ENCODE measurements at regions not wholly inside any gene's neighbourhood (a gene's known extent, or its start where the extent isn't known, plus 50 kb on each side); places are given as distances from the start of the nearest gene placed in this dataset.

DNA sequence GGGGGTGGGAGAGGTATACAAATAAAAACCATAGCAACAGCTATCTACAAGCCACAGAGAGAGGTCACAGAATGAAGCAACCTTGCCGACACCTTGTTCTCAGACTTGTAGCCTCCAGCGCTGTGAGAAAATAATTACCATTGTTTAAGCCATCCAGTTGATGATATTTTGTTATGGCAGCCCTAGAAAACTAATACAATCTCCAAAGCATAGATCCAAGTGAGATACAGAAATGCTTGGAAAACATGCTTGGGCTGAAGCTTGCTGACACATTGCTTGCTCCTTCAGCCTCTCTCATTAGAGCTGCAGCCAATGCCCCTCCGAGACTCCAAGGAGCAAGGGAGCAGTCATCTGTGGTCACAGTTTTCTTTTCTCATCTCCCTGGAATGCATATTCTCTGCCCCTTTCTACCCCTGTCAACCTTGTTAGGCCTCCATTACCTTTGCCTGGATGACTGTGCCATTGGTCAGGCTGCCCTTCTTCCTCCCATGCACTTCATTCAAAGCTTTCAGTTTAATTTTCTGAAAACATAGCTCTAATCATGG is 401.4 kb upstream of the KLF4 start:
- Histone ChIP-seq H3K27ac (ENCODE audit: low read length) (no peak overlapping the region), H3K4me2 (ENCODE audit: low read length) (no peak overlapping the region), H3K4me3 (ENCODE audit: low read length) (no peak overlapping the region), H3K36me3 (replicated peaks; ENCODE audit: low read depth, low read length) (no peaks in the 10 kb centered on the region), H3K4me1 (ENCODE audit: low read length) (no peaks in the 10 kb centered on the region), H3K9ac (ENCODE audit: low read length) (no peak overlapping the region), H3K27me3 (ENCODE audit: low read depth, low read length) (no peaks in the 10 kb centered on the region), H3K9me3 (ENCODE audit: insufficient read depth, low read length) (no peaks in the 10 kb centered on the region), H3K79me2 (ENCODE audit: low read length) (no peaks in the 10 kb centered on the region), H2AFZ (ENCODE audit: low read depth, low read length) (no peak overlapping the region), H4K20me1 (ENCODE audit: insufficient read depth, low read length) (no peaks in the 10 kb centered on the region)
- no peak for TF ChIP-seq EZH2phosphoT487 (IDR thresholded peaks at IDR 0.05; ENCODE audit: low read depth)
- TF ChIP-seq, protein P1, sequence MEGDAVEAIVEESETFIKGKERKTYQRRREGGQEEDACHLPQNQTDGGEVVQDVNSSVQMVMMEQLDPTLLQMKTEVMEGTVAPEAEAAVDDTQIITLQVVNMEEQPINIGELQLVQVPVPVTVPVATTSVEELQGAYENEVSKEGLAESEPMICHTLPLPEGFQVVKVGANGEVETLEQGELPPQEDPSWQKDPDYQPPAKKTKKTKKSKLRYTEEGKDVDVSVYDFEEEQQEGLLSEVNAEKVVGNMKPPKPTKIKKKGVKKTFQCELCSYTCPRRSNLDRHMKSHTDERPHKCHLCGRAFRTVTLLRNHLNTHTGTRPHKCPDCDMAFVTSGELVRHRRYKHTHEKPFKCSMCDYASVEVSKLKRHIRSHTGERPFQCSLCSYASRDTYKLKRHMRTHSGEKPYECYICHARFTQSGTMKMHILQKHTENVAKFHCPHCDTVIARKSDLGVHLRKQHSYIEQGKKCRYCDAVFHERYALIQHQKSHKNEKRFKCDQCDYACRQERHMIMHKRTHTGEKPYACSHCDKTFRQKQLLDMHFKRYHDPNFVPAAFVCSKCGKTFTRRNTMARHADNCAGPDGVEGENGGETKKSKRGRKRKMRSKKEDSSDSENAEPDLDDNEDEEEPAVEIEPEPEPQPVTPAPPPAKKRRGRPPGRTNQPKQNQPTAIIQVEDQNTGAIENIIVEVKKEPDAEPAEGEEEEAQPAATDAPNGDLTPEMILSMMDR (IDR thresholded peaks at IDR 0.05; ENCODE audit: low read depth, low read length), result no peak

DNA sequence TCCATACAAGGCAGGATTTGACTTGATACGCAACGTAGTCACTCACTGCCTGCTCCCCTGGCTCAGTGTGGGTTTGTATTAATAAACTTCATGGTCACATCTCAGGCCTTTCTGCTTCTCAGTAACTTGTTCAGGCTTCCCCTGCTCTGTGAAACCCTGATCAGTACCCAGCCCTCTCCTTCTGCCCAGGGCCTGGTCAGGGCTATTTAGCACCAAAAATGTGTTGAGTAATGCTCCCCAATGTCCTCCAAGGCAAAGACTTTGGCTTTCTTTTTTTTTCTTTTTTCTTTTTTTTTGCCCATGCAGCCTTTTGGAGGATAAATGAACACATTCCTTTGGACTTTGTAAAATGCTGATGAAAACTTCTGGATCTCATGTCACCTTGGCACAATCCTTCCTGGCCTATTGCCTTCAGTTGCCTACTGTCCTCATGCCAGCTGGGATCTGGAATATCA is 399.2 kb upstream of the KLF4 start:
- H2AFZ ChIP-seq (ENCODE audit: low read depth, low read length), result no peak overlapping the region
- no peak overlapping the region for H3K27ac ChIP-seq (ENCODE audit: low read length)
- H3K9me3 ChIP-seq (ENCODE audit: insufficient read depth, low read length), result no peaks in the 10 kb centered on the region
- no peaks in the 10 kb centered on the region for H3K79me2 ChIP-seq (ENCODE audit: low read length)
- H3K9ac ChIP-seq (ENCODE audit: low read length), result no peak overlapping the region
- H3K4me1 ChIP-seq (ENCODE audit: low read length), result peaks cover 7% of the 10 kb centered on the region
- no peaks in the 10 kb centered on the region for H4K20me1 ChIP-seq (ENCODE audit: insufficient read depth, low read length)
- no peaks in the 10 kb centered on the region for H3K27me3 ChIP-seq (ENCODE audit: low read depth, low read length)
- H3K36me3 ChIP-seq (replicated peaks; ENCODE audit: low read depth, low read length), result no peaks in the 10 kb centered on the region
- no peak overlapping the region for H3K4me2 ChIP-seq (ENCODE audit: low read length)
- TF ChIP-seq, protein P1 (IDR thresholded peaks at IDR 0.05; ENCODE audit: low read depth, low read length), result no peak
- no peak for TF ChIP-seq EZH2phosphoT487 (IDR thresholded peaks at IDR 0.05; ENCODE audit: low read depth)
- no peak overlapping the region for H3K4me3 ChIP-seq (ENCODE audit: low read length)

DNA sequence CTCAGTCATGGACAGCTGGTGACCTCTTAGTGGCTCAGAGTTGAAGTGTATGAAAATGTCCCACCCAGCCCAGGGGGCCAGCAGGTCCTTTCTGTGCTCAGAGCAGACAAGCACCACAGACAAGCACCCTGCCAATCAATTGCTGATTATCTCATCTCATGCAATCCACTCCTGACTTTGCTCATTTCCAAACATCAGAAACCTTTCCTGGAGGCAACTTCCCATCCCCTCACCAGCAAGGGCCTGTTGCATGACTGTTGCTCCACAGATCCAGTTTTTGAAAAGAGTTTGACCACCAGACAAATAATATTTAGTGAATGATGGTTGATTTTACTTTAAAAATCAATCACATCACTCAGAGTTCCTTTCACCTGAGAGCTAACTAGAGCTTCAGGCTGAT is 397.3 kb upstream of the KLF4 start:
- Histone ChIP-seq H3K36me3 (replicated peaks; ENCODE audit: low read depth, low read length) (no peaks in the 10 kb centered on the region), H3K4me1 (ENCODE audit: low read length) (peaks cover 17% of the 10 kb centered on the region), H3K79me2 (ENCODE audit: low read length) (no peaks in the 10 kb centered on the region), H2AFZ (ENCODE audit: low read depth, low read length) (no peak overlapping the region), H3K4me3 (ENCODE audit: low read length) (no peak overlapping the region), H3K4me2 (ENCODE audit: low read length) (no peak overlapping the region), H3K9ac (ENCODE audit: low read length) (no peak overlapping the region), H3K27me3 (ENCODE audit: low read depth, low read length) (no peaks in the 10 kb centered on the region), H4K20me1 (ENCODE audit: insufficient read depth, low read length) (no peaks in the 10 kb centered on the region), H3K27ac (ENCODE audit: low read length) (no peak overlapping the region), H3K9me3 (ENCODE audit: insufficient read depth, low read length) (no peaks in the 10 kb centered on the region)
- TF ChIP-seq, protein P1 (IDR thresholded peaks at IDR 0.05; ENCODE audit: low read depth, low read length), result no peak
- TF ChIP-seq EZH2phosphoT487 (IDR thresholded peaks at IDR 0.05; ENCODE audit: low read depth), result no peak

DNA sequence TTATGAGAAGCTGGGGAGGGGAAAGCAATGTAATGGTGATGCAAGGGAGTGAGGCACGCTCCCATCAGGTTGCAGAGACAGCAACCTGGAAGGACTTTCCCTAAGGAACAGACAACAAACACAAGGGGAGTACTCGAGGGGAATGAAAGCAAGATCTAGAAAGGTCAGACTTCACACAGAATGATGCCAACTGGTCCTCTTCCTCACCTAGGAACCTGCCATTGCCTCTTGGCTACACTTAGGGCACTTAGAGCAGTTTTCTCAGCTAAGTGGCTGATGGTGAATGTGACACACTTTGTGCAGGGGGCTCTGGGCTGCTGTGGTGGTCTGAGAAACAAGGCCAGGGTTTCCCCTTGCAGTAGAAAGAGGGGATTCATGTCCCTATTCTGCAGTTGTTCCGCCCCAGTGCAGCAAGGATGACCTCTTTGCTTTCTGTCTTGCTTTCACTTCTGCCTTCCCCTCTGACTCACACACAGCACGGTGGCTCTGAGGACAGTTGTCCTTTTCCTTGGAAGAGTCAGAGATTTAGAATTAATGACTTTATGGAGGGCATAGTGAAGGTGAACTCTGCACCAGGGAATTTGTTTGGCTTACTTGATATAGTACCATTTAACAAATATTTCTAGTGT is 394.0 kb upstream of the KLF4 start:
- H4K20me1 ChIP-seq (ENCODE audit: insufficient read depth, low read length), result no peaks in the 10 kb centered on the region
- H3K27ac ChIP-seq (ENCODE audit: low read length), result no peak overlapping the region
- 0 out of 2 replicates have a peak, but pooled peaks cover 6% of the 10 kb centered on the region for H3K27me3 ChIP-seq (ENCODE audit: low read depth, low read length)
- no peak overlapping the region for H3K4me3 ChIP-seq (ENCODE audit: low read length)
- TF ChIP-seq, protein P1 (IDR thresholded peaks at IDR 0.05; ENCODE audit: low read depth, low read length), result no peak
- no peak for TF ChIP-seq EZH2phosphoT487 (IDR thresholded peaks at IDR 0.05; ENCODE audit: low read depth)
- no peak overlapping the region for H3K9ac ChIP-seq (ENCODE audit: low read length)
- no peaks in the 10 kb centered on the region for H3K36me3 ChIP-seq (replicated peaks; ENCODE audit: low read depth, low read length)
- no peaks in the 10 kb centered on the region for H3K9me3 ChIP-seq (ENCODE audit: insufficient read depth, low read length)
- H3K4me2 ChIP-seq (ENCODE audit: low read length), result peak overlapping the region; percentile 28
- H2AFZ ChIP-seq (ENCODE audit: low read depth, low read length), result no peak overlapping the region
- H3K79me2 ChIP-seq (ENCODE audit: low read length), result no peaks in the 10 kb centered on the region
- H3K4me1 ChIP-seq (ENCODE audit: low read length), result peaks cover 17% of the 10 kb centered on the region
